ENCODE measurements at regions not wholly inside any gene's neighbourhood (a gene's known extent, or its start where the extent isn't known, plus 50 kb on each side); places are given as distances from the start of the nearest gene placed in this dataset.

DNA sequence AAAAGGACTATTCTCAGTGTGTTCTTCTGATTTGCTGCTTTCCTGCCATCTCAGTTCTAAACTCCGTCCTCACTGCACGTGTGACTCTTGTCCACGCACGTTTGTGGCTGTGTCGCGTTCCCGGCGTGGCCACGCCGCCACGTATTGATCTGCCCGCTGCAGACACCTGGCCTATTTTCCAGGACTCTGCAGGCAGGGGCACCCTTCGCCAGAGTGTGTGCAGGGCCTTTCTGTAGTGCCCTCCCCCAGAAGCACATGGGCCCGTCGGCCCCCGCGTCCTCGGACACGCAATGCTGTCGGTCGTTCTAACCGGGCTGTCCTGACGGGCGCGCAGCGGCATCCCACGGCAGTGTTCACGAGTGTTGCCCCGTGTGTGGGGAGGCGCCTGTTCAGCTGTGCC, 87.6 kb downstream of the YTHDF1 start:
- DNase-seq (ENCODE audit: low read depth in 2 of 2), result no peak

DNA sequence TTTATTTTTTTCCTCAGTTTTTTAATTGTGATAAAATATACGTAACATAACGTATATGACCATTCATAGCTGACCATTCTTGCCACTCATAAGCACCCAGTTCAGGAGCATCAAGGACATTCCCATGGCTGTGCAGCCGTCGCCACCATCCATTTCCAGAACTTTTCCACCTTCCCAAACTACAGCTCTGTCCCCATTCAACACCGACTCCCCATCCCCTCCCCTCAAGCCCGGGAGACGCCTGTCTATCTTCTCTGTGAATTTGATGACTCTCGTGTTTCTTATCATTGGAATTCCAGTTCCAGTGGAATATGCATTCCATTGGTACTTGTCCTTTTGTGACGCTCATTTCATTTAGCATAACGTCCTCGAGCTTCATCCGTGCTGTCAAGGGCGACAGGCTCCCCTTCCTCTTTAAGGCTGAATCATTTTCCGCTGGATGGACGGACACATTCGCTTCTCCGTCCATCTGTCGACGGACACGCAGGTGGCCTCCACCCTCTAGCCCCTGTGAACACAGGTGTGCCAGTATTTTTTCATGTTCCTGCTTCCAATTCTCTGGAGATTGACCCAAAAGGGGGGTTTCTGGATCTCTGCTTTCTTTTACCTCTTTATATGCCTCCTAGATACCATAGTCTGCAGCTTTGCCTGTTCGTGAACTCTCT, 88.1 kb downstream of the YTHDF1 start:
- no peak for DNase-seq (ENCODE audit: low read depth in 2 of 2)

DNA sequence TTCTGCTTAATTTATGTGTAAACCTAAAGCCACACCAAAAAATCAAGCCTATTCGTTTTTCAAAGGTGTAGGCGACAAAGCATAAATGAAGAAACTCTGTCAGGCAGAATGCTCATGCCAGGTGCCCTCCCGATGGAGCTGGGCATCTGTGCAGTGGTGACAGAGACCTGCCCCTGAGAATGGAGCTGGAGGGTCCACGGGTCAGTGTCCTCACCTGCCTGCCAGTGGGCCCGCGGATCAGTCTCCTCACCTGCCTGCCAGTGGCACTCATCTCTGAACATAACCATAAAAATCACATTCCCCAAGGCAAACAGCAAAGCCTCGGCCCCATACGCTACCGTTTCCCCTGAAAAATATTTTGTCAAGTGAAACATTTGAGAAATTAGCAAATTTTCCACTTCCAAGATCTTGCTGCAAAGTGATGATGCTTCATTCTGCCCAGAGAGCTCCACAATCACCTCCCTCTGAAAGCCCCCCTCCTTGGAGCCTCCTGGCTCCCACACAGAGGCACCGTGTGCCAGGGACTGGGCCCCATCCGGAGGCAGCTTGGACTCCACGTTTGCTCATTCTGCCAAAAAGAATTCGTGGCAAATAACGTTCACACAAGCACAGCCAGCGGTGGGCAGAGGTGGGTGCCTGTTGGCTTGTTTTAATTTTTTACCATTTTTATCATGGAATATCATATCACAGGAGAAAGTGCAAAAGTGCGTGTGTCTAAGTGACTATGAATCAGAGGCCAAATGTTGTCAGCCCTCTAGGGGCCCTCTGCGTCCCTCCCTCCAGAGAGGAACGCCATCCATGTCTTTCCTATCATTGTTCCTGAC, 88.8 kb downstream of the YTHDF1 start:
- DNase-seq (ENCODE audit: low read depth in 2 of 2), result no peak

DNA sequence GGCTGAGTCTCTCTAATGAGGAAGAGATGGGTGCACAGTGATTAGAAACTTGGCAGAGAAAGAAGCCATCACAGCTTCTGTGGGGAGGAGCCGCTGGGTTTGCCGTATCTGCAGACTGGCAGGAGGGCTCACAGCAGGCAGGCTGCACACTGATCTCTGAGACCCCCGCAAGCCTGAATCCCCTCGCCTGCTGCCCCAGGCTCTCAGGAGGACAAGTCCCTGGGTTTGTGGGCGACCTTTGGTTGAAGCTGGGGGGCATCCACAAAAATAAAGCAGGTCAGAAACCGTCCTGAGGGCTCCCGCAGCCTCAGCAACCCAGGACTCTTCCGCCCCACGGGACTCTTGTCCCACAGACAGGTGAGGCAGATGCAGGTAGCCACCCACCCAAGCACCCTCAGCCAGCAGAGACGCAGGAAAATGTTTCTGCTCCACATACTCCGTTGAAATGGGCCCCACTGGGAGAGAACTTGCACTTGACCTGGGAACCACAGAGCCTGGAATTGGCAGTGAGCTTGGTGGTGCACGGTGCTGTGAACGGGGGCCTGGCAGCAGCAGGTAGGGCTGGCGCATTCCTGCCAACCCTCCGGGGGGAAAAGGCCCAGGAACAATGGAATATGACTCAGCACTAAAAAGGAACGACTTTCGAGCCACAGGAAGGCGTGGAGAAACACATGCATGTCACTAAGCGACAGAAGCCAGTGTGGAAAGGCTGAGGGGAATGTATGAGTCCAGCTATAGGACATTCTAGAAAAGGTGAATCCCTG, 89.9 kb downstream of the YTHDF1 start:
- no peak for DNase-seq (ENCODE audit: low read depth in 2 of 2)

DNA sequence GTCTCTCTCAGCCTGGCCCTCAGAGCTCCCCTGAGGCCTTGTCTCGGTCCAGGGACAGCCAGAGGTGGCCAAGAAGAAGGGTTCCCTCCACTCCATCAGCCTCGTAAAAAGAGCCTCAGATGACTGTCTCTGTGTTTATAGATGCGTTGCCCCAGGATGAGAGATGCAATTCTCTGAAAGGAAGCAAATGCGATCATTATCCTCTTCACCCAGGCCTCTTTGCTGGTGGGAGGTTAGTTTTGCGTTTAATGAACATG, 90.4 kb downstream of the YTHDF1 start:
- DNase-seq (ENCODE audit: low read depth in 2 of 2), result no peak

DNA sequence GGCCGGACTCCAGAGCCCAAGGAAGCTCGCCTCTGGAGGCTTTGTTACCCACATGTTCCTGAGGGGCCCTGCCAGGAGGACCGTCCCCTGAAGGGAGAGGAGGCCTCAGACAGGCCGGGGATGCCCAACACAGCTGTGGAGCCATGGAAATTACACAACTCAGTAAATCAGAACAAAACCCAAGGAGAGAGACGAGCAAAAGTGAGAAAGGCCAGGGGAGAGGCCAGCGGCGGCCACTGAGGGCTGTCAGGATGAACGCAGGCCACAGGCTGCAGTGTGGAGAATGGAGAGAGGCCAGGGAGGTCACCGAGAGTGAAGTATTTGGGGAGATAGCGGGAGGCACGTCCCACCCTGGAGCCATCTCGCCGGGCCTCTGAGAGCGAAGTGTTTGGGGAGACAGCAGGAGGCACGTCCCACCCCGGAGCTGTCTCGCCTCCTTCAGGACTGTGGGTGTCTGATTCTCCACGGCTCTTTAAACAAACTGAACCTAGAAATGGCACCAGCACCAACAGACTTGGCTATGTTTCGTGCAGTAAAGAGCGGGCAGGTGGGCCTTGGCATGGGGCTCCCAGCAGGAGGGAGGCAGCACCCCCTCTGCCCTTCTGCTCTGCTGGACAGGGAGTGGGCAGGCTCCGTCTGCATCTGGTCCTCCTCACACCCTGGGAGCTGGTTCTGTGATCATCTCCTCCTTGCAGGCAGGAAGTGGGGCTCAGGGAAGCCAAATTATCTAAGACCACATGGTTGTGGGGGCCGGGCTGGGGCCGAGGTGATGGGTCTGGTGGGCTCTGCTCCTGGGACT, 91.0 kb downstream of the YTHDF1 start:
- no peak for DNase-seq (ENCODE audit: low read depth in 2 of 2)

DNA sequence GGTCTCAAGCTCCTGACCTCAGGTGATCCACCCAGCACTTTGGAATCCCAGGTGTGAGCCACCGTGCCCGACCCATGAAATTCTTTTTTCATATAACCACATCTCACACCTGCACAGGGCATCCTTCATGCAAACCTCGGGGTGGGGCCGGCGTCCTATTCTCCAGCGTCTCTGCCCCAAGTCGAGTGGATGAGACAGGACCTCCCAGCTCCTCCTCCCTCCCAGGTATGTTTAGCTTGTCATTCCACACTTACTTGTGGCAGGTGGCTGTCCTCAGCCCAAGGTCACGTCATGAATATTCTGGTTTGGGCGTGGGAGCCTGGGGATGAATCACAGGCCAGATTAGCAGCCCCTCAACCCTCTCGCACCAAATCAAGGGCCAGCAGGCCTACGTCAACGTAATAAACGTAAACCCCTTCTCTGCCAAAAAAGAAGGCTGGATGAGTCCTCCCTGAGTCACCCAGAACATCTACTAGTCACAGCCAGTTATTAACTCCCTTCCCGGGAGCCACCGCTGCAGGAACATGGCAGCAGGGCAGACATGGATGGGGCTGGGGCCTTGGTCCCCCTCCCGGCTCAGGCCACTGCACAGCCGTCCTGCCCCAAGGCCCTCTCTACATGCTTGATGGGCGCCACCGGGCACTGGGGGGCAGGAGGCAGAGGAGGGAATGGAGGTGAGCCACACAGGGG, 91.7 kb downstream of the YTHDF1 start:
- DNase-seq (ENCODE audit: low read depth in 2 of 2), result no peak

DNA sequence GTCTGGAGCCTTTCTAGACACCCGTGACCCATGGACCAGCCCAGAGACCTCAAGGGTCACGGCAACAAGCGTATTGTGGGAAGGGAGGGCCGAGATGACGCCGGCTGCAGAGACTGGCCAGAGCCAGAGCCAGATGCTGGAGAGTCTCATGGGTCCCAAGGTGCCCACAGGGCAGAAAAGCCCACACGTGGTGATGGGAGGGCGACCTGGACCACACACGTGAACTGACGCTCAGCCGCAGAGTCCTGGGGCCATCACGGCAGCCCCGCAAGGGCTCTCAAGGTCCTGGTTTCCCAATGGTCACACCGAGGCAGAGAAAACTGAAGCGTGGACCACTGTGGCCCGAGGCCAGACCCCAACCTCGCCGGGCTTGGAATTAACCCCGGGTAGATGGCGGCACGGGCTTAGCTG, 92.6 kb downstream of the YTHDF1 start:
- no peak for DNase-seq (ENCODE audit: low read depth in 2 of 2)

DNA sequence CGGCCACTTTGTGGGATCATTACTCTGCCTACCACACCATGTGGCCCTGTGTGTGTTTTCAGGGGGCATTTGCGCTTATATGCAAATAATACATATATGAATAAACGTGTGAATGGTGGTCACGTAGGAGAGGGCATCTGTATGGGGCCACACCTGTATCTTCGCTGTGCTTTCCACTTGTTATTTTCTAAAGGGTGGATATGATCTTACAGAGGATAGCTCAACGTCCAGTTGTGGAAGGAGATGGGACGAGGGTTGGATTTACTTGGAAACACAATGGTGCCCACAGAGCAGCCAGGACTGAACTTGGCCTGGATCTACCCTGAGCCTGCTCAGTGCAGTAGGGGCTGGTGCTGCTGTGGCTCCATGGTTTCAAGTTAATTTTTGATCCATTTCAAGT, 93.3 kb downstream of the YTHDF1 start:
- DNase-seq (ENCODE audit: low read depth in 2 of 2), result no peak

DNA sequence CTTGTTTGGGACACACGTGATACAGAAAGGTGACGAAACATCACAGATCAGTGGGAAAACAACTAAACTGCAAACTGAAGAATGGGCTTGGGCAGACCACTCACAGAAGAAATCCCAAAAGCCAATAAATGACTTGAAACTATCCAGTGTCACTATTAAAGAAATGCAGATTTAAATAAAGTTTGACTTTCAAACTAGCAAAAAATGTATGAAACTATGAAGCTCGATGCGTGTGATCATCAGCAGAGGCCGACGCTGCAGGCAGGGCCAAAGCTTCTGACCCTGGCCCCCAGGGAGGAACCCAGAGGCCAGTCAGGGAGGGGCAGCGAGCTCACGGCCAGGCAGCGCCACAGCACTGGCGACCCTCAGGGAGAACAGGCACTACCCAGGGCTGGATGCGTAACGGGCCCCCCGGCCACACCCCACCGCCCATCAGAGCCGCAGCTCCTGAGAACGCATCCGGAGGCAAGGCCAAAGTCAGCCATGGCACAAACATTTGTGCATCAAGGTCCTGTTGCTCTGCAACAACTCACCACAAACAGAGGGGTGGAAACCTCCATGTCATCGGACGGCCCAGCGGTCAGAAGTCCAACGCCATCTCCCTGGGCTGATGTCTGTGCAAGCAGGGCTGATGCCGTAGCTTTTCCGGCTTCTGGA, 94.1 kb downstream of the YTHDF1 start:
- no peak for DNase-seq (ENCODE audit: low read depth in 2 of 2)

DNA sequence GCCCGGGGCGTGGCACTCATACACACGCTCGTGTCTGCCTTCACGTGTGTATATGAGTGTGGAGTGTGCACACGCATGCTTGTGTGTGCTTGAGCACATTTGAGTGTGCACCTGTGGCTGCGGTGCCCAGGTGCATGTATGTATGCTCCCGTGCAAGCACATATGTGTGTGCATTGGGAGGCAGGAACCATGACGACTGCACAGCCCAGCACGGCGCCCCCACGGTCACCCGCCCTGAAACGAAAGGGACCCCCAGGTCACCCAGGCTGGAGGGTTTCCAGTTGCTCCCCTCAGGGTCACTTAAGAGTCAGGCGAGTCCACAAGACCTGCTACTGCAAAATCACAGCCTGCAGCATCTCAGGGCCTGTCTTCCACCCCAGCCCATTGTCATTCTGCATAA, 94.7 kb downstream of the YTHDF1 start:
- no peak for DNase-seq (ENCODE audit: low read depth in 2 of 2)

DNA sequence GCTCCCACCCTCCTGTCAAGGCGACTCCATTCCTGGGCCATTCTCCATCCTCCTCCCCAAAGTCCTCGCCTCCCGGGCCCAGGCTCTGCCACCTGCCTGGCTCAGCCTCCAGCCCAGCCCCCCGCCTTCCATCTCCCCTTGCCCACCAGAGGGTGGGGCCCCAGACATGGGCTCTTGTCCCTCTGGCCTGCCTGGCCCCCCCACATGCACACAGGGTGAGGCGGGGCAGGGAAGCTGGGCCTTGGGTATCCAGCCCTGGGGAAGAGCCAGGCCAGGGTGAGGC, 95.2 kb downstream of the YTHDF1 start:
- DNase-seq (ENCODE audit: low read depth in 2 of 2), result no peak

DNA sequence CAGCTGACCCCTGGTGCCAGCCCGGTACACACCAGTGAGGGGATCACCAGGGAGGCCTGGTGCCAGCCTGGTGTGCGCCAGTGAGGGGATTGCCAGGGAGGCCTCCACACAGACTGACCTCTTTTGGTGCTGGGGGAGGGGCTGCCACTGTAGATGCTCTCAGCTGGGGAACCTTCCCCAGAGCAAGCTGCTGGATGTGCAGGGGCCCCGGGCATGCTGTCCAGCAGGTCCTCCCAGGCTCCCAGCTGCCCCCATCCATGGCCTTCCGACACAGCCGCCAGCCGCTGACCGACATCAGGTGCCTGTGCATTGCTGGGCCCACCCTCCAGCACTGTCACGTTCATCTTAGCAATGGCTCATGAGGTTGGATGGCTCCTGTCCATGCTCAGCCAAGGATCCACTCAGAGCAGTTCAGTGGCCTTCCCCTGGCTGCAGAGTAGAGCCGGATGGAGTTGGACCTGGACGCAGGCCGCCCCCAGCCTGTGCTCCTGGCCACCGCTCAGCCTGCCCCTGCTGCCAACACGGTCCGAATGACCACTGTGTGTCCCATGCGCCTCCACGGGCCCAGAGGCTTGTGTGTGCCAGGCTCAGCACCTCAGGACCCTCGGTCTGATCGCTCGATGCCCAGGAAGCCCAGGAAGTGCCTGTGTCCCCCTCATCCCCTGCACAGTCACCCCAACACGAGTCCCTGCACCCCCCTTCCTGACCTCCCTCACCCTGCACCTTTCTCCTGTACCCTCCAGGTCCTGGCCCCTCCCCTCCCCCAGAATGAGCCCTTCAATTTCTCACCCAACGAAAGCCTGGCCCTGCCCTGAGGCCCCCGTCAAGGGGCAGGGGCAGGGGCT, 95.7 kb downstream of the YTHDF1 start:
- DNase-seq (ENCODE audit: low read depth in 2 of 2), result no peak

DNA sequence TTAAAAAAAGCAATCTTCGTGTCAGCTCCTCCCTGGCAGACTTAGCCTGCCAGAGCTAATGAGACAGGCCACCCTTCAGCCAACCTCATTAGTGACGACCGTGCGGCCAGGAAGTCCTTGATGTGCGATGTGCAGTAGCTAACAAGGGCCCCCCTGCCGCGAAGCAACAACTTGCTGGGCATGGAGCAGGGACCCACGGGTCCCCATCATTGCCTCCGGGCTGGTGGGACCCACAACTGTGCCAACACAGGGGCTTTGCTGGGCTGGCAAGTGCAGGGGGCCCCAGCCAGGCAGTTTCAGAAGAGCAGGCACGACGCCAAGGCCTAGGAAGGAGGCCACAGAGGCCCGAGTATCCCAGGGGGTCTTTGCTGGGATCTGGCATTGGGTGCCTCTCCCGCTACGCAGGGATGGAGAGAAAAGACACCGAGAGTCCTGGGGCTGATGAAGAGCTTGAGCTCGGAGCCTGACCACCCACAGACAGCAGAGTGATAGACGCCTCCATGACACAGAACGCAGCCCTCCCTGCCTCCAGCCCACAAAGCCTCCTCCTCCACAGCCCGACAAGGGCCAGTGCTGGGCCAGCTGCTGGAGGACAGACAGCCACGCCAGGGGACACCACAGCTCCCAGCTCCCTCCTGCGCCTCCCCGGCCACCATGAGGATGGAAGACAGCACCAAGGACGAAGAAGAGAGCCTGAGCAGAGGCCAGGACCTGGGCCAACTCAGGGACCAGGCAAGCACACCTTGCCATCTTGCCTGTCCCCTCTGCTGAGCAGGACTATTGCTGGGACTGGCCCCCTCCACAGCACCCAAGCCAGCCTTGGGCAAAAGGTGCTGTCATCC, 96.6 kb downstream of the YTHDF1 start:
- DNase-seq (ENCODE audit: low read depth in 2 of 2), result no peak

DNA sequence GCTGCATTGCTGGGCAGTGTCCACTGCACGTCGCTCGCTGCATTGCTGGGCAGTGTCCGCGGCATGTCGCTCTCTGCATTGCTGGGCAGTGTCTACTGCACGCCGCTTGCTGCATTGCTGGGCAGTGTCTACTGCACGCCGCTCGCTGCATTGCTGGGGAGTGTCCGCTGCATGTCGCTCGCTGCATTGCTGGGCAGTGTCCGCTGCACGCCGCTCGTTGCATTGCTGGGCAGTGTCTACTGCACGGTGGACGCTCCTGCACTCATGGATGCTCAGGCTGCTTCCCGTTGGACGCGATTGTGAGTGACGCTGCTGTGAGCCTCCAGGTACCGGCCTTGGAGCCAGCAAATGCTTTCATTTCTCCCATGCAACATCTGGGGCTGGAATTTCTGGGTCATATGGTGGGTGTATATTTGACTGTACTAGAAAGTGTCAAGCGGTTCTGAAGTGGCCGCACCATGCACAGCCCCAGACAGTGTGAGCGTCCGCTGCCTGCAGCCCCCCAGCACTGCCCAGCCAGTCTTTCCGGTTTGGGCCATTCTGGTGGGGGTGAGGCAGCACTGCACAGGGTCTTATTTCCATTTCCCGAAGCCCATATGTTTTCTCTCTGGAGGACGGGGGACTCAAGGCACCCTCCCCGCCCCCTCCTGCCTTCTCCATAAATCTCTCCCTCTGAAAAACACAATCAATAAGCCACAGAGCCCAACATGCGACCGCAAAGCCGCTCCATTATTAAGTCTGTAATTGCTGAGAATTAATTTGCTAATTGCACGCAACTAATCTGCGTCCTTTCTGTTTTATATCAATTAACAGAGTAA, 97.4 kb downstream of the YTHDF1 start:
- no peak for DNase-seq (ENCODE audit: low read depth in 2 of 2)

DNA sequence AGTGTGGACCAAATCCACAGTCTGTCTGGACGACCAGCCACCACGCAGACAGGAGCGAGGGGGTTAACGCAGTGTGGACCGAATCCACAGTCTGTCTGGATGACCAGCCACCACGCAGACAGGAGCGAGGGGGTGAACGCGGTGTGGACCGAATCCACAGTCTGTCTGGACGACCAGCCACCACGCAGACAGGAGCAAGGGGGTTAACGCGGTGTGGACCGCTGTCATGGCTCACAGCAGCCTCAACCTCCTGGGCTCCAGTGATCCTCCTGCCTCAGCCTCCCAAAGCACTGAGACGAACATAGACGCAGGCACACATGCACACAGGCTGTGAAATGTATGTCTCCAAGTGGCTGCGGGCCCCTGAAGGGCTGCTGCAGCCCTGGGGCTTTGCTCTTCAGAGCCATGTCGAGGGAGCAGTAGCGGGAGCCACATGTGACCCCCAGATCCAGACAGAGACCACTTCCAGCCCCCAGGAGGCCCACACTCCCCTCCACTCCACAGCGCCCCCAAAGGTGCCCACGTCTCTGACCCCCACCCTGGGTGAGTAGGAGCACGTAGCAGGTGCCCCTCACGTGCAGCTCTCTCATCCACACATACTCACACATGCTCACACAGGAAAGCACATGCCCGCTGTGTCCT, 98.1 kb downstream of the YTHDF1 start:
- no peak for DNase-seq (ENCODE audit: low read depth in 2 of 2)

DNA sequence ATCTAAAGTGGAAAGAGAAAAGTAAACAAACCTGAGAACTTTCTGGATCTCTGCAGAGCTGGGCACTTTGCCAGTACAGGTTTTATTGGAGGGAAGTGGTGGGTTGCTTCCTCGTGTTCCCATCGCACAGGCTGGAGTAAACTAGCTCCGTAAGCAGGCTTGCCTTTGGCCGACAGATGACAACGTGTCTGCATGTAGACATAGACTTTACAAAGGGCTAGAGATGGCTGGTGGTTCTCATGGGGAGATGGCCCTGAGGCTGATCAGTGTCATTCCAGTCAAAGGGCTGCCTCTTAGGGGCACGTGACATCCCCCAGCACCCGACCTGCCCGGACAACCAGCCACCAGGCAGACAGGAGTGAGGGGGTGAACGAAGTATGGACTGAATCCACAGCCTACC, 98.8 kb downstream of the YTHDF1 start:
- DNase-seq (ENCODE audit: low read depth in 2 of 2), result no peak
